Heart left ventricle (tissue), 16 donors: ENCODE measurements at regions not wholly inside any gene's neighbourhood (a gene's known extent, or its start where the extent isn't known, plus 50 kb on each side); places are given as distances from the start of the nearest gene placed in this dataset.

Experiments
- ATAC-seq, 4 donors: fragments of 200-7000 bp; cut with Tn5 transposase; one replicate each; pipeline ENCODE4 v1.9.1; 2020 to 2022; ENCODE audit warnings: moderate library complexity in 4 of 4, mild to moderate bottlenecking in 3 of 4, moderate number of reproducible peaks in 1 of 4
- DNase-seq, 5 donors: peaks; one replicate each; pipeline ENCODE4 v3.0.0-alpha.2; 2020
- H3K27ac ChIP-seq, 12 donors: fragments of 200-600 bp; sonication (generic) in 4 of 12; one replicate each; pipeline versions ENCODE4 v1.5.0 to v1.8.0; 2016 to 2022; ENCODE audit warnings: mild to moderate bottlenecking in 2 of 12
- H3K27me3 ChIP-seq, 9 donors: fragments of 200-600 bp; sonication (generic) in 2 of 9; one replicate each; pipeline versions ENCODE4 v1.5.1 to v1.8.0; 2016 to 2022; ENCODE audit warnings: mild to moderate bottlenecking in 3 of 9
- H3K36me3 ChIP-seq, 9 donors: fragments of 200-600 bp; sonication (generic) in 2 of 9; one replicate each; pipeline versions ENCODE4 v1.5.0 to v1.8.0; 2018 to 2022; ENCODE audit warnings: mild to moderate bottlenecking in 2 of 9
- H3K4me1 ChIP-seq, 12 donors: fragments of 200-600 bp; sonication (generic) in 4 of 12; one replicate each; pipeline versions ENCODE4 v1.5.0 to v1.8.0; 2016 to 2022; ENCODE audit warnings: mild to moderate bottlenecking in 3 of 12
- H3K4me3 ChIP-seq, 12 donors: fragments of 200-600 bp; sonication (generic) in 4 of 12; one replicate each; pipeline versions ENCODE4 v1.5.0 to v1.8.0; 2017 to 2022; ENCODE audit warnings: mild to moderate bottlenecking in 9 of 12, moderate library complexity in 4 of 12
- H3K9me3 ChIP-seq, 12 donors: fragments of 200-600 bp; sonication (generic) in 4 of 12; one replicate each; pipeline versions ENCODE4 v1.5.0 to v1.8.0; 2016 to 2022; ENCODE audit warnings: mild to moderate bottlenecking in 1 of 12
- POLR2A ChIP-seq, 2 donors: fragments of 450-650 bp; IDR thresholded peaks; one replicate each; pipeline ENCODE4 v1.6.1; 2017; ENCODE audit warnings: antibody characterized with exemption in 2 of 2, mild to moderate bottlenecking in 2 of 2, moderate library complexity in 2 of 2
- WGBS, 4 donors: extraction: QIAGEN DNeasy Blood & Tissue Kit in 2 of 4; methylation state at CpG; one replicate each; pipeline versions ENCODE4 v1.1.5 to v1.1.7; 2013 to 2018; 5-methylcytosine and 5-hydroxymethylcytosine counted together
- intact Hi-C, 10 donors: fragments of 100-400 bp; cut with DNase I; formaldehyde crosslinking; loops; one replicate each; pipeline versions ENCODE4 v1.11.1 to v1.14.2; 2022
- TF ChIP-seq, protein P1 (sequence below), 12 donors: fragments of 200-600 bp; sonication (generic) in 4 of 12; IDR thresholded peaks; one replicate each; pipeline versions ENCODE4 v1.5.0 to v1.8.0; 2018 to 2022; ENCODE audit warnings: antibody characterized with exemption in 12 of 12, mild to moderate bottlenecking in 5 of 12
- donor health status: ischemic (EF 13 %, LVEDD 7.1; RV severe dilation, severe dysfunction).
- donor health status: healthy with polysubstance abuse.
- donor health status: DM: no; HTN: yes; CAD: no.
- donor health status: DM: no; HTN: no; CAD: no.
- donor health status: ischemic (EF 25% LVEDD 6.9; RV normal size, moderate dysfunction).
- donor health status: ischemic (EF 25% LVEDD 5.7; RV mildly dilated, moderate dysfunction).
- donor health status: healthy.
- donor health status: DM: yes; HTN: yes; CAD: no.
- donor health status: ischemic (EF 35%, LVEDD 5.7; RV mildly dilated, moderate dysfunction).
- donor health status: nonischemic (EF 11% LVEDD 7.7; RV severe dilation, severe dysfunction).
- donor health status: DM: yes; HTN: yes; CAD: no.
- donor health status: PGD.
- donor health status: ischemic (EF 29% LVEDD 5.4; RV normal size, mild dysfunction).
- donor health status: nonischemic (EF 23%, LVEDD 6.1; RV moderate dilation, normal function).

DNA sequence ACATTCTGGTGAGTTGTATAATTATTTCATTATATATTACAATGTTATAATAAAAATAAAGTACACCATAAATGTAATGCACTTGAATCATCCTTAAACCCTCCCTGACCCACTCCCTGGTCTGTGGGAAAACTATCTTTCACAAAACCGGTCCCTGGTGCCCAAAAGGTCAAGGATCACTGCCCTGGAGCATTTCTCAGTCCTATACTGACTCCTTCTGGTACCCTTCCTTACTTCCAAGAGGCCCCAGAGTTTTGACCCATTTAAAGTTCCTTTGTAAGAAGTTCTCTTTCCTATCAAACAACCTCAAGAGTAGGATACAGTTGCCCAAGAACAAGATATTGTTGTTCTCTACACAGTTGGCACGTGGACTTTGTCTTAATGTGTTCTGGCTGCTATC is 88.9 kb upstream of the TRPM3 start:
- no peaks in the 10 kb centered on the region for H3K4me1 ChIP-seq
- H3K36me3 ChIP-seq = no peaks in the 10 kb centered on the region
- H3K27ac ChIP-seq = no peak overlapping the region
- ATAC-seq (no peak), DNase-seq (no peak)
- peaks cover 0 to 19% (median 11%) of the 10 kb centered on the region in 12 donors for H3K9me3 ChIP-seq
- WGBS, 4 donors = 53 to 59% (median 58%) methylated on average over 2 of the region's 2 CpGs
- no peak overlapping the region for H3K4me3 ChIP-seq
- no peaks in the 10 kb centered on the region for H3K27me3 ChIP-seq
- intact Hi-C loops = loop anchor here in 1 of 10 donors (10.0 kb wide), 1 partner anchor 54 kb away; no protein-coding TSS in a partner anchor
- TF ChIP-seq, protein P1, sequence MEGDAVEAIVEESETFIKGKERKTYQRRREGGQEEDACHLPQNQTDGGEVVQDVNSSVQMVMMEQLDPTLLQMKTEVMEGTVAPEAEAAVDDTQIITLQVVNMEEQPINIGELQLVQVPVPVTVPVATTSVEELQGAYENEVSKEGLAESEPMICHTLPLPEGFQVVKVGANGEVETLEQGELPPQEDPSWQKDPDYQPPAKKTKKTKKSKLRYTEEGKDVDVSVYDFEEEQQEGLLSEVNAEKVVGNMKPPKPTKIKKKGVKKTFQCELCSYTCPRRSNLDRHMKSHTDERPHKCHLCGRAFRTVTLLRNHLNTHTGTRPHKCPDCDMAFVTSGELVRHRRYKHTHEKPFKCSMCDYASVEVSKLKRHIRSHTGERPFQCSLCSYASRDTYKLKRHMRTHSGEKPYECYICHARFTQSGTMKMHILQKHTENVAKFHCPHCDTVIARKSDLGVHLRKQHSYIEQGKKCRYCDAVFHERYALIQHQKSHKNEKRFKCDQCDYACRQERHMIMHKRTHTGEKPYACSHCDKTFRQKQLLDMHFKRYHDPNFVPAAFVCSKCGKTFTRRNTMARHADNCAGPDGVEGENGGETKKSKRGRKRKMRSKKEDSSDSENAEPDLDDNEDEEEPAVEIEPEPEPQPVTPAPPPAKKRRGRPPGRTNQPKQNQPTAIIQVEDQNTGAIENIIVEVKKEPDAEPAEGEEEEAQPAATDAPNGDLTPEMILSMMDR (IDR thresholded peaks at IDR 0.05) = no peak
- no peak for TF ChIP-seq POLR2A (IDR thresholded peaks at IDR 0.05)

DNA sequence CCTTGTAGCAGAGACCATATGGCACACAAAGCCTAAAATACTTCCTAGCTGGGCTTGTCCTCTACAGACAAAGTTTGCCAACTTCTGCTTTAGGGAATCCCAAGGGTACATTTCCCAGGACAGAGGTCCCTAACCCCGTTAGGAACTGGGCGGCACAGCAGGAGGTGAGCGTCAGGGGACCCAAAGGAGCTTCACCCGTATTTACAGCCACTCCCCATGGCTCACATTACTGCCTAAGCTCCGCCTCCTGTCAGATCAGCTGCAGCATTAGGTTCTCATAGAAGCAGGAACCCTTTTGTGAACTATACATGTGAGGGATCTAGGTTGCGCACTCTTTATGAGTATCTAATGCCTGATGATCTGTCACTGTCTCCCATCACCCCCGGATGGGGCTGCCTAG is 88.5 kb upstream of the TRPM3 start:
- ATAC-seq = no peak
- H3K4me1 ChIP-seq = no peaks in the 10 kb centered on the region
- H3K27me3 ChIP-seq = no peaks in the 10 kb centered on the region
- TF ChIP-seq, protein P1 (IDR thresholded peaks at IDR 0.05) = no peak
- no peak for TF ChIP-seq POLR2A (IDR thresholded peaks at IDR 0.05)
- H3K9me3 ChIP-seq = peaks cover 0 to 19% (median 11%) of the 10 kb centered on the region in 12 donors
- WGBS, 4 donors = 72 to 80% (median 75%) methylated on average over 7 of the region's 7 CpGs
- no peak overlapping the region for H3K4me3 ChIP-seq
- intact Hi-C loops = loop anchor here in 1 of 10 donors (10.0 kb wide), 1 partner anchor 55 kb away; no protein-coding TSS in a partner anchor
- H3K27ac ChIP-seq = no peak overlapping the region
- no peaks in the 10 kb centered on the region for H3K36me3 ChIP-seq
- DNase-seq = no peak

DNA sequence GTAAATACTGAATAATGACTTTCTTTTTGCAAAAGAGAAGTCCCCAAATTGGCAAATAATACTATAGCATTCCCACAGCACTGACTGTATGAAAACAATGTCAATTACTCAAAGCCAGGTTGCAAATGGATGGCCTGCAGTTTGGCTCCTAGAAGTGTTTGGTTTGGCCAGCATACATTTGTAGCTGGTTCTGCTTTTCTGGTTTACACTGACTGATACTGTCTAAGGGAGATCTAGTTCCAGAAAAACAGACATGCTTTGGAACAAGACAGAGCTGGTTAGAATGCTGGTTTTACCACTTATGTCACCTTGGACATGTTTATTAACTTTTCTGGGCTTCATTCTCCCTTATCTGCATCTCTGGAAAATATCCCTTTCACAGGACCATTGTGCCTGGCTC is 81.5 kb upstream of the TRPM3 start:
- no peak for TF ChIP-seq POLR2A (IDR thresholded peaks at IDR 0.05)
- TF ChIP-seq, protein P1 (IDR thresholded peaks at IDR 0.05) = no peak
- Histone ChIP-seq H3K36me3 (no peaks in the 10 kb centered on the region), H3K4me3 (no peak overlapping the region), H3K4me1 (no peaks in the 10 kb centered on the region), H3K9me3 (no peaks in the 10 kb centered on the region), H3K27me3 (no peaks in the 10 kb centered on the region), H3K27ac (no peak overlapping the region)
- intact Hi-C loops = no loop called here
- DNase-seq (no peak), ATAC-seq (no peak)

DNA sequence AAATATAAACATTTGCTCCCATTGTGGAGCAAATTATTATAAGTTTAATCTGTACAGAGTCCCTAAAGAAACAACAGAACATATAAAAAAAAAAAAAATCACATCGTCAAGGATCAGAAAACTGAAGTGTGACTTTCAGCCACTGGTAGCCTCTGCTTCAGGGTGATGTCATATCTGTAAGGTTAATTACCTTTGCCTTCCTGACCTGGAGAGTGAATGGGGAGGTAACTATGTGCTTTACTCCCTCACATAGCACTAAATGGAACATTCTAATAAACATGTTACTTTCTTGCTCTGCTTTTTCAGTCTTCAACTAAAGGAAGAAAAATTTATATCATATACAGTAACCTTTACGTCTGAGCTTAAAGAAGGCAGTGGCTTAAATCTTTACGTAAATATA is 70.3 kb upstream of the TRPM3 start:
- Histone ChIP-seq H3K27me3 (no peaks in the 10 kb centered on the region), H3K4me1 (no peaks in the 10 kb centered on the region), H3K4me3 (no peak overlapping the region), H3K27ac (no peak overlapping the region), H3K36me3 (no peaks in the 10 kb centered on the region), H3K9me3 (peaks cover 0 to 11% (median 0%) of the 10 kb centered on the region in 12 donors)
- TF ChIP-seq POLR2A (IDR thresholded peaks at IDR 0.05) = no peak
- TF ChIP-seq, protein P1 (IDR thresholded peaks at IDR 0.05) = no peak
- no peak for DNase-seq
- ATAC-seq = no peak
- WGBS, 4 donors = 72 to 79% (median 78%) methylated on average over 3 of the region's 3 CpGs
- intact Hi-C loops = no loop called here
